Upper lobe of right lung (tissue), 1 donor: ENCODE measurements at regions not wholly inside any gene's neighbourhood (a gene's known extent, or its start where the extent isn't known, plus 50 kb on each side); places are given as distances from the start of the nearest gene placed in this dataset.

Source experiments
- ATAC-seq: fragments of 200-7000 bp; cut with Tn5 transposase; one replicate; pipeline ENCODE4 v1.9.1; 2020; ENCODE audit warnings: mild to moderate bottlenecking, moderate library complexity
- DNase-seq: peaks from one replicate; pipeline ENCODE4 v3.0.0-alpha.2; 2020
- H3K27ac ChIP-seq: fragments of 200-600 bp; one replicate; pipeline ENCODE4 v1.8.0; 2022
- H3K27me3 ChIP-seq: fragments of 200-600 bp; one replicate; pipeline ENCODE4 v1.8.0; 2022; ENCODE audit warnings: mild to moderate bottlenecking
- H3K36me3 ChIP-seq: fragments of 200-600 bp; one replicate; pipeline ENCODE4 v1.8.0; 2022
- H3K4me1 ChIP-seq: fragments of 200-600 bp; one replicate; pipeline ENCODE4 v1.8.0; 2022
- H3K4me3 ChIP-seq: fragments of 200-600 bp; one replicate; pipeline ENCODE4 v1.8.0; 2022; ENCODE audit warnings: mild to moderate bottlenecking
- H3K9me3 ChIP-seq: fragments of 200-600 bp; one replicate; pipeline ENCODE4 v1.8.0; 2022
- intact Hi-C: fragments of 100-400 bp; cut with DNase I; formaldehyde crosslinking; loops from one replicate; pipeline ENCODE4 v1.11.0; 2022
- TF ChIP-seq, protein P1 (sequence below): fragments of 200-600 bp; IDR thresholded peaks from one replicate; pipeline ENCODE4 v1.8.0; 2022; ENCODE audit warnings: antibody characterized with exemption
- donor health status: DM: no; HTN: yes; CAD: no; lungs with severe emphysema.

DNA sequence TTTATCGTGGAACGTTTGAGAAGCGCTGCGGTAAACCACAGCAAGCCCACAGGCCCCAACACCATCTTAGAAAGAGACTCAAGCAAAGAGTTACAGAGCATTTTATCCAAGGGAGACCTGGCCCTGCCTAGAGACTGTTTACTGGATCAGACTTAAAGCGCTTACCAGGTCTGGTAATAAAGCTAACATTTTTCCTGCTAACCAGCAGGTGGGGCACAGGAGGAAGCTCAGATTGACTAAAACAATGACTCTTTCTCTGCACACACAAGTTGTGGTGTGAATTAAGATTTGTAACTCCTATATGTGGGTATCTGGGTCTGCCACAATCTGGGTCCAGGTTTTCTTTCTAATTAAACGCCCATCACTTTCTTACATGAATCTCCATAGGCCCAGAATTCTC, 136.5 kb upstream of the ETS2 start:
- DNase-seq = no peak

DNA sequence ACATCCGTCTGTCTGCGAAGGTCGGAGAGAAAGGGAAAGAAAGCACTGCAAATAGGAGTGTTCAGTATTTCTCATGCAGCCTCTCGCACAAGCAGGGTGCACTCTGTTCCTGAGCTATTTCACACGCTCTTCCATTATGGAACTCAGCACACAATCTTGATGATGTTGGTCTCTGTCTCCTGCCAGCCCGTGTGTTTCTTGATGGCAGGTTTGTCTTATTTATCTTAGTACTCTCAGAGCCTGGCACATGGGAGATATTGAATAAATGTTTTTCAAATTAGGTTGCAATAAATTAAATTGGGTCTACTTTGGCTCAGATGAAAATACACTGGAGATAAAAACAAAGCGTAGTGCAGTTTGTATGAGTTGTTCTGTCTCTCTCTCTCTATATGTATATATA, 134.9 kb upstream of the ETS2 start:
- Histone ChIP-seq H3K27me3 (peaks cover 8% of the 10 kb centered on the region), H3K27ac (no peak overlapping the region), H3K4me3 (no peak overlapping the region), H3K4me1 (no peaks in the 10 kb centered on the region), H3K36me3 (no peaks in the 10 kb centered on the region), H3K9me3 (no peaks in the 10 kb centered on the region)
- TF ChIP-seq, protein P1, sequence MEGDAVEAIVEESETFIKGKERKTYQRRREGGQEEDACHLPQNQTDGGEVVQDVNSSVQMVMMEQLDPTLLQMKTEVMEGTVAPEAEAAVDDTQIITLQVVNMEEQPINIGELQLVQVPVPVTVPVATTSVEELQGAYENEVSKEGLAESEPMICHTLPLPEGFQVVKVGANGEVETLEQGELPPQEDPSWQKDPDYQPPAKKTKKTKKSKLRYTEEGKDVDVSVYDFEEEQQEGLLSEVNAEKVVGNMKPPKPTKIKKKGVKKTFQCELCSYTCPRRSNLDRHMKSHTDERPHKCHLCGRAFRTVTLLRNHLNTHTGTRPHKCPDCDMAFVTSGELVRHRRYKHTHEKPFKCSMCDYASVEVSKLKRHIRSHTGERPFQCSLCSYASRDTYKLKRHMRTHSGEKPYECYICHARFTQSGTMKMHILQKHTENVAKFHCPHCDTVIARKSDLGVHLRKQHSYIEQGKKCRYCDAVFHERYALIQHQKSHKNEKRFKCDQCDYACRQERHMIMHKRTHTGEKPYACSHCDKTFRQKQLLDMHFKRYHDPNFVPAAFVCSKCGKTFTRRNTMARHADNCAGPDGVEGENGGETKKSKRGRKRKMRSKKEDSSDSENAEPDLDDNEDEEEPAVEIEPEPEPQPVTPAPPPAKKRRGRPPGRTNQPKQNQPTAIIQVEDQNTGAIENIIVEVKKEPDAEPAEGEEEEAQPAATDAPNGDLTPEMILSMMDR = no peak
- intact Hi-C loops = no loop called here
- ATAC-seq (no peak), DNase-seq (no peak)

More for the DNA sequence above, 136.5 kb upstream of the ETS2 start:
- Histone ChIP-seq H3K36me3 (no peaks in the 10 kb centered on the region), H3K27ac (no peak overlapping the region), H3K27me3 (no peaks in the 10 kb centered on the region), H3K4me3 (no peak overlapping the region), H3K4me1 (no peaks in the 10 kb centered on the region), H3K9me3 (no peaks in the 10 kb centered on the region)
- TF ChIP-seq, protein P1 = peak; percentile 40
- ATAC-seq = peak; percentile 27
- intact Hi-C loops = no loop called here

DNA sequence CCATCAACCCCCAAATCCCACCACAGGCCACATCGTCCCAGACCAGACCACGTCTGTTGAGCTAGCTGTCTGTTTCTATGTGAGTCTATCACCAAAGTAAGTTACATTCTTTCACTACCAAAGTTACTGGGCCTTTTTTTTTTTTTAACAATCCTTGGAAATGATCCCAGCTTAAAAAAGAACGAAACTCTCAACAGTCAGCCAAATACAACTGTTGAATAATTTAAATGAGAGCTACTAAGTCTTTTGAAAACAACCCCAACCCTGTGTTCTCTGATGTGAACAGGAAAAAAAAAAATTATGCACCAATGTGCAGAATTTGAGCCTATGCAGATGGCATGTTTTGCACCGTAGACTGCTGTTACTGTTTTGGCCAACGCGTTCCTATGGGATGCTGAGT, 134.0 kb upstream of the ETS2 start:
- no peak overlapping the region for H3K27ac ChIP-seq
- H3K4me3 ChIP-seq = no peak overlapping the region
- no peaks in the 10 kb centered on the region for H3K4me1 ChIP-seq
- H3K27me3 ChIP-seq = peaks cover 8% of the 10 kb centered on the region
- ATAC-seq (no peak), DNase-seq (no peak)
- H3K36me3 ChIP-seq = no peaks in the 10 kb centered on the region
- intact Hi-C loops = no loop called here
- no peaks in the 10 kb centered on the region for H3K9me3 ChIP-seq
- TF ChIP-seq, protein P1 = no peak

DNA sequence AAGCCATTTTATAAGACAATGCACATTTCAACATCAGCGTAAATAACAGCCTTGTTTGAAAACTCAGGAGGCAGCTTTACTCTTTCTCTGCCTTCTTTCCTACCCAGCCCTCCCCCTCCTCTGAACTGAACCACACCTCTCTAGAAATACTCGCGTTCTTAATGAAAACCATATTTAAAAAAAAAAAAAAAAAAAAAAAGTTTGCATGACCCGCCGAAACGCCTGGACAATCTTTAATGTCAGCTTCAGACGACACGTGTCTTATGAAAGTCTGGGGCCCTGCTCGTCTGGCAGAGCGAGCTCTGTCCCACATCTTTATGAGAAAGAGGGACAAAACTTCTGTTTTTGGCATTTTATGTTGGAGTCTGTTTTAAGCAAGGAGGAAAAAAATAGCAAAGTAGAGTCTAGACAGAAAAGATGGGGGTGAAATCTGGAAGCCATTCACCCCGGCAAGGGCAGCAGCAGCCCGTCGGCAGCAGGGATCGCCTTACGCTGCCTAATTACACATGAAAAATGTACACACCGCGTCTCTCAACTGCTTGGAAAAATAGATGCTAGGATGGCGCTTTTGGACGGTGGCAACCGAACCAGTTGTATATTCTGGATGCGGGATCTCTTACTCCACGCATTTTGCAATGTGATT, 130.4 kb upstream of the ETS2 start:
- ATAC-seq (no peak), DNase-seq (no peak)
- H3K4me1 ChIP-seq = peaks cover 6% of the 10 kb centered on the region
- intact Hi-C loops = no loop called here
- H3K27ac ChIP-seq = no peak overlapping the region
- H3K36me3 ChIP-seq = no peaks in the 10 kb centered on the region
- no peaks in the 10 kb centered on the region for H3K9me3 ChIP-seq
- peaks cover 17% of the 10 kb centered on the region for H3K27me3 ChIP-seq
- TF ChIP-seq, protein P1 = no peak
- H3K4me3 ChIP-seq = no peak overlapping the region

DNA sequence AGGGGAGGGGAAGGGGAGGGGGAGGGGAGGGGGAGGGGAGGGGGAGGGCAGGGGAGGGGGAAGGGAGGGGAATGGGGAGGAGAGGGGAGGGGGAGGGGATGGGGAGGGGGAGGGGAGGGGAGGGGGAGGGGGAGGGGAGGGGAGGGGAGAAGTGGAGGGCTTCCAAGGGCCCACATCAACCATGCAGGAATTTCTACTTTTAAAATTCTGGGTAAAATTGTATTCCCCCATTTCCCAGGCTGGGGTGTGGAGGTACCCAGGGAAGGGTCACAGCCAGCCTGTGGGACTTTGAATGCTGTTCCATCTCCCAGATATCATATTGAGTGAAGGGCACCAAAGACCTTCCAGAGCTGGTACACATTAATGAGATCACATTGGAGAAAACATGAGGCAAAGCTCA, 126.9 kb upstream of the ETS2 start:
- Histone ChIP-seq H3K4me1 (peaks cover 8% of the 10 kb centered on the region), H3K9me3 (no peaks in the 10 kb centered on the region), H3K36me3 (no peaks in the 10 kb centered on the region), H3K27ac (no peak overlapping the region), H3K4me3 (no peak overlapping the region), H3K27me3 (peaks cover 17% of the 10 kb centered on the region)
- intact Hi-C loops = no loop called here
- TF ChIP-seq, protein P1 = no peak
- DNase-seq = no peak
- no peak for ATAC-seq

DNA sequence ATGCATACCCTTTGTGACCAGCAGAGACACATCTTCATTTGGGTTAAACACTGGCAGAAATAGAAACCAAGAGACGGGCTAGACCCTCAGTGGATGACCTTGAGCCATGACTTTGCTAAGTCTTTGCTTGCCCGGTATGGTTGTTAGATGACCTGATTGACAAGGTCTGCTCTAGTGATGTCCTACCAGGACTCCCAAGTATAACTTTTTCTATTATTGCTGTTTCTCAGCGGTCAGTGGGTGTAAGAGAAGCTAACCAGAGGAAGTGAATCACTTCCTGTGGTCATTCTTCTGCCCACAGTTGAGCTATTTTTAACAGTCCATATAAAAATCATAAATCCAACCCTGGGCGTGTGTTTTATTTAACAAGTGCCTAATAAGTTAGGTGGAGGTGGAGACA, 126.2 kb upstream of the ETS2 start:
- TF ChIP-seq, protein P1 = no peak
- Histone ChIP-seq H3K27me3 (peaks cover 17% of the 10 kb centered on the region), H3K9me3 (no peaks in the 10 kb centered on the region), H3K4me1 (peaks cover 8% of the 10 kb centered on the region), H3K27ac (no peak overlapping the region), H3K36me3 (no peaks in the 10 kb centered on the region), H3K4me3 (no peak overlapping the region)
- DNase-seq (no peak), ATAC-seq (peak; percentile 74)
- intact Hi-C loops = no loop called here
